Activated naive CD8-positive, alpha-beta T cell treated with anti-CD3 and anti-CD28 coated beads, Interleukin-2, amount 10 ng/mL, durations not matched to agents 7 days and 5 days (primary cell): ENCODE measurements at regions not wholly inside any gene's neighbourhood (a gene's known extent, or its start where the extent isn't known, plus 50 kb on each side); places are given as distances from the start of the nearest gene placed in this dataset.
A peak's percentile ranks its signal among the peaks of the same experiment; 100 is the strongest.

Experiments used
- ATAC-seq: fragments of 150-1000 bp; cut with Tn5 transposase; one replicate; pipeline ENCODE4 v1.10.0; 2021; ENCODE audit warnings: low read depth, moderate library complexity
- POLR2A ChIA-PET: fragments of 350-600 bp; sonication (Branson Sonifier 250); formaldehyde crosslinking; loops from one replicate; lab custom pipeline; 2021; ENCODE audit warnings: antibody characterized with exemption; lab: Charles Lee
- DNase-seq: peaks from one replicate; pipeline ENCODE4 v3.0.0; 2021
- H3K27ac Mint-ChIP-seq: one replicate; pipeline ENCODE4 v1.8.0; 2022; ENCODE audit warnings: mild to moderate bottlenecking, mixed read lengths
- H3K27me3 Mint-ChIP-seq: one replicate; pipeline ENCODE4 v1.8.0; 2022; ENCODE audit warnings: mild to moderate bottlenecking, moderate library complexity, mixed read lengths
- H3K36me3 Mint-ChIP-seq: one replicate; pipeline ENCODE4 v1.8.0; 2021; ENCODE audit warnings: mild to moderate bottlenecking, mixed read lengths
- H3K4me1 Mint-ChIP-seq: one replicate; pipeline ENCODE4 v1.8.0; 2021; ENCODE audit warnings: mixed read lengths
- H3K4me3 Mint-ChIP-seq: one replicate; pipeline ENCODE4 v1.8.0; 2022; ENCODE audit warnings: mild to moderate bottlenecking, moderate library complexity, mixed read lengths
- H3K9me3 Mint-ChIP-seq: one replicate; pipeline ENCODE4 v1.8.0; 2021; ENCODE audit warnings: mixed read lengths

DNA sequence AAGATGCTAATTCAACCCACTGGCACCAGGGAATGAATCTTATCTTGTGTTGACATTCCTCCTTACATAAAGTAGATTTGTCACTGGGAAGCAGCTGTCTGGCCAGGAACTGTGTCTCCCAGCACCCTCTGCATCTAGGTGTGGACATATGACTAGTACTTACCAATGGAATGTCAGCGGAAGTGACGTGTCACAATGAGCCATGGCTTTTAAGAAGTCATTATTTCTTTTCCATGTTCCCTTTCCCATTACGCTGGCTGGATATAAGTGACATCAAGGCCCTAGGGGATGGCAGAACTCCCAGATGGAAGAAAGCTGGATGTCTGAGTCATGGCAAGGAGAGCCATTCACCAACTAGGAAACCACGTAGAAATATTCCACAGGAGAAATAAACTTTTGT, 84.7 kb upstream of the MAST4 start:
- Mint-ChIP-seq H3K9me3 (no peaks in the 10 kb centered on the region), H3K4me1 (no peaks in the 10 kb centered on the region), H3K27me3 (peaks cover 5% of the 10 kb centered on the region), H3K4me3 (no peak overlapping the region), H3K27ac (no peak overlapping the region), H3K36me3 (no peaks in the 10 kb centered on the region)
- POLR2A ChIA-PET = no interaction called here
- ATAC-seq (no peak), DNase-seq (no peak)

DNA sequence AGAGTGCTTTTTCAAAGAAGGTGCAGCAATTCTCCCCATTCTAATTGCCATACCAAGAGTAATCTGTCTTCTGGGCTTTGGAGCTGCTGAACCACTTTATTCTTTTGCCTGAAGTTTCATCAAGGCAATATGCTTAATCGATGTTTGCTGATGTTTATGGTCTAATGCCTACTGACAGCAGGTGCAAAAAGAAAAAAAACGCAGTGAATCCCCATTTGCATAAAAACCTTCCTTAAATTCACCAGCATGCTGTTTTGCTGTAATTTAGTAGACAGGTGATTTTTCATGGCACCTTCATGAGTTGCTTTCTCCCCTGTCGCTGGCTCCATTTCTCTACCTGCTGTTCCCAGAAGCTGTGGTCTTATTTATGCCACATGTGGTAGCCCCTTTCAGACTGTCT, 83.1 kb upstream of the MAST4 start:
- Mint-ChIP-seq H3K27ac (no peak overlapping the region), H3K4me1 (no peaks in the 10 kb centered on the region), H3K36me3 (no peaks in the 10 kb centered on the region), H3K27me3 (peaks cover 9% of the 10 kb centered on the region), H3K9me3 (no peaks in the 10 kb centered on the region), H3K4me3 (no peak overlapping the region)
- POLR2A ChIA-PET = no interaction called here
- DNase-seq (no peak), ATAC-seq (no peak)

GRCh38 chr5:66515209-66515608, 81.0 kb upstream of the MAST4 start:
- H3K4me3 Mint-ChIP-seq = no peak overlapping the region
- no peaks in the 10 kb centered on the region for H3K36me3 Mint-ChIP-seq
- no peaks in the 10 kb centered on the region for H3K4me1 Mint-ChIP-seq
- peaks cover 7% of the 10 kb centered on the region for H3K27me3 Mint-ChIP-seq
- no peaks in the 10 kb centered on the region for H3K9me3 Mint-ChIP-seq
- ATAC-seq (no peak), DNase-seq (no peak)
- no peak overlapping the region for H3K27ac Mint-ChIP-seq
- POLR2A ChIA-PET = no interaction called here

GRCh38 chr5:66516550-66516949, 79.6 kb upstream of the MAST4 start:
- no peaks in the 10 kb centered on the region for H3K4me1 Mint-ChIP-seq
- H3K27ac Mint-ChIP-seq = no peak overlapping the region
- H3K4me3 Mint-ChIP-seq = no peak overlapping the region
- no peak for ATAC-seq
- POLR2A ChIA-PET = no interaction called here
- H3K27me3 Mint-ChIP-seq = peaks cover 6% of the 10 kb centered on the region
- DNase-seq = no peak
- peaks cover 1% of the 10 kb centered on the region for H3K9me3 Mint-ChIP-seq
- no peaks in the 10 kb centered on the region for H3K36me3 Mint-ChIP-seq

DNA sequence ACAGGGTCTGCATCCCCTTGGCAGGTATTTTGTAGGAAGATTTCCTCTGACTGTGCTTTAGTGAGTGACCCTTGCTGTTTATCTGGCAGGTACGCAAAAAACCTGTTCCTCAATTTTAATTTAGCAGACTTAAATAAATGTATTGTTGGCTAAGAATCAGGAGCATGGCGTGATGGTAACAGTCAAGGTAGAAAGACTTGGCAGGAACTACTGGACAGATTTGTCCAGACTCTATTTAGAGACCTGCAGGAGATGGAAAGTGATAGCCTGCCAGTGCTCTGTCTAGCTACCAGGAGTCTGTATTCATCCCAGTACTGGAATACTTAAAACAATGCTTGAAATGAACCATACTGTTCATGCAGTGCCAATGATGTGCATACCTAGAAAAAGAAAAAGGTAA, 78.8 kb upstream of the MAST4 start:
- Mint-ChIP-seq H3K27me3 (peaks cover 6% of the 10 kb centered on the region), H3K27ac (no peak overlapping the region), H3K4me3 (no peak overlapping the region), H3K36me3 (no peaks in the 10 kb centered on the region), H3K9me3 (peaks cover 1% of the 10 kb centered on the region), H3K4me1 (no peaks in the 10 kb centered on the region)
- DNase-seq (no peak), ATAC-seq (no peak)
- POLR2A ChIA-PET = no interaction called here

GRCh38 chr5:66518052-66518451, 78.1 kb upstream of the MAST4 start:
- POLR2A ChIA-PET = no interaction called here
- H3K36me3 Mint-ChIP-seq = no peaks in the 10 kb centered on the region
- ATAC-seq = no peak

DNA sequence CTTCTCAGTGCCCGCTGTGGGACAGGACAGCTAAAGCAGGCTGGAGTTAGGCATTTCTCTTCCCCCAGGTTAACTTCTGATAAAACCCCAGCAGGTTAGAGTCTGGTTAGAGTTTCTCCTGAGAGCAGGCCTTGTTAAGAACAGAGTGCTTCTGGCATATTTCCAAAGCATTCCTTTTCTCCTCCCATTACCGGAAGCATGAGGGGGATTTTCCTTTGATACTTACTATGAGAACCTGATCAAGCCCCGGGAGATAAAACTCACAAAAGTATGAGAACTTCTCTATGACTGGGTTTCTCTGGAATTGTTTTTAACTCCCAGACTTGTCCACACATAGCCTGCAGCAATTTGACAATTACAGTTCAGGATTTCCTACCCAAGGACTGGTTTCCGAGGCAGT, 77.4 kb upstream of the MAST4 start:
- peaks cover 6% of the 10 kb centered on the region for H3K27me3 Mint-ChIP-seq
- H3K36me3 Mint-ChIP-seq = no peaks in the 10 kb centered on the region
- H3K4me1 Mint-ChIP-seq = no peaks in the 10 kb centered on the region
- POLR2A ChIA-PET = no interaction called here
- DNase-seq (no peak), ATAC-seq (no peak)
- H3K9me3 Mint-ChIP-seq = peaks cover 1% of the 10 kb centered on the region
- H3K4me3 Mint-ChIP-seq = no peak overlapping the region
- no peak overlapping the region for H3K27ac Mint-ChIP-seq

More at GRCh38 chr5:66518052-66518451, 78.1 kb upstream of the MAST4 start:
- peaks cover 5% of the 10 kb centered on the region for H3K27me3 Mint-ChIP-seq
- H3K9me3 Mint-ChIP-seq = peaks cover 1% of the 10 kb centered on the region
- H3K4me3 Mint-ChIP-seq = no peak overlapping the region
- no peak for DNase-seq
- no peaks in the 10 kb centered on the region for H3K4me1 Mint-ChIP-seq
- H3K27ac Mint-ChIP-seq = no peak overlapping the region

GRCh38 chr5:66519626-66520025, 76.6 kb upstream of the MAST4 start:
- POLR2A ChIA-PET = no interaction called here
- no peaks in the 10 kb centered on the region for H3K4me1 Mint-ChIP-seq
- H3K36me3 Mint-ChIP-seq = no peaks in the 10 kb centered on the region
- H3K27me3 Mint-ChIP-seq = peaks cover 9% of the 10 kb centered on the region
- ATAC-seq (no peak), DNase-seq (no peak)
- no peak overlapping the region for H3K27ac Mint-ChIP-seq
- peaks cover 1% of the 10 kb centered on the region for H3K9me3 Mint-ChIP-seq
- H3K4me3 Mint-ChIP-seq = no peak overlapping the region

- DNase-seq (no peak), ATAC-seq (no peak)
- POLR2A ChIA-PET = no interaction called here
- H3K9me3 Mint-ChIP-seq = peaks cover 1% of the 10 kb centered on the region
- no peak overlapping the region for H3K4me3 Mint-ChIP-seq
- no peaks in the 10 kb centered on the region for H3K36me3 Mint-ChIP-seq
- H3K27me3 Mint-ChIP-seq = peaks cover 9% of the 10 kb centered on the region
- H3K27ac Mint-ChIP-seq = peak overlapping the region; percentile 27
- H3K4me1 Mint-ChIP-seq = no peaks in the 10 kb centered on the region
Measured at GRCh38 chr5:66520854-66521253, 75.3 kb upstream of the MAST4 start.

GRCh38 chr5:66527478-66528035, 68.6 kb upstream of the MAST4 start:
- ATAC-seq (no peak), DNase-seq (no peak)
- Mint-ChIP-seq H3K36me3 (no peaks in the 10 kb centered on the region), H3K4me3 (no peak overlapping the region), H3K4me1 (no peaks in the 10 kb centered on the region), H3K27ac (no peak overlapping the region), H3K9me3 (no peaks in the 10 kb centered on the region), H3K27me3 (peaks cover 26% of the 10 kb centered on the region)
- POLR2A ChIA-PET = no interaction called here

- Mint-ChIP-seq H3K4me1 (no peaks in the 10 kb centered on the region), H3K9me3 (no peaks in the 10 kb centered on the region), H3K4me3 (no peak overlapping the region), H3K27ac (no peak overlapping the region), H3K27me3 (peaks cover 34% of the 10 kb centered on the region), H3K36me3 (no peaks in the 10 kb centered on the region)
- DNase-seq (no peak), ATAC-seq (no peak)
- POLR2A ChIA-PET = no interaction called here
Measured at GRCh38 chr5:66529182-66529581, 67.0 kb upstream of the MAST4 start.

GRCh38 chr5:66529704-66530103, 66.5 kb upstream of the MAST4 start:
- POLR2A ChIA-PET = no interaction called here
- Mint-ChIP-seq H3K27ac (no peak overlapping the region), H3K4me1 (no peaks in the 10 kb centered on the region)

GRCh38 chr5:66538126-66538525, 58.1 kb upstream of the MAST4 start:
- DNase-seq (no peak), ATAC-seq (no peak)
- Mint-ChIP-seq H3K9me3 (peaks cover 1% of the 10 kb centered on the region), H3K4me1 (no peaks in the 10 kb centered on the region), H3K36me3 (no peaks in the 10 kb centered on the region), H3K27ac (no peak overlapping the region), H3K27me3 (peaks cover 26% of the 10 kb centered on the region), H3K4me3 (no peak overlapping the region)
- POLR2A ChIA-PET = no interaction called here

More at GRCh38 chr5:66529704-66530103, 66.5 kb upstream of the MAST4 start:
- DNase-seq (no peak), ATAC-seq (no peak)
- Mint-ChIP-seq H3K9me3 (no peaks in the 10 kb centered on the region), H3K4me3 (no peak overlapping the region), H3K36me3 (no peaks in the 10 kb centered on the region), H3K27me3 (peaks cover 34% of the 10 kb centered on the region)

GRCh38 chr5:66538531-66538930, 57.7 kb upstream of the MAST4 start:
- H3K27ac Mint-ChIP-seq = no peak overlapping the region
- ATAC-seq (no peak), DNase-seq (no peak)
- no peaks in the 10 kb centered on the region for H3K36me3 Mint-ChIP-seq
- peaks cover 1% of the 10 kb centered on the region for H3K9me3 Mint-ChIP-seq
- POLR2A ChIA-PET = no interaction called here
- no peaks in the 10 kb centered on the region for H3K4me1 Mint-ChIP-seq
- peaks cover 26% of the 10 kb centered on the region for H3K27me3 Mint-ChIP-seq
- no peak overlapping the region for H3K4me3 Mint-ChIP-seq

GRCh38 chr5:66540078-66540477, 56.1 kb upstream of the MAST4 start:
- Mint-ChIP-seq H3K36me3 (no peaks in the 10 kb centered on the region), H3K4me1 (no peaks in the 10 kb centered on the region), H3K9me3 (peaks cover 1% of the 10 kb centered on the region), H3K27ac (no peak overlapping the region), H3K27me3 (peaks cover 16% of the 10 kb centered on the region), H3K4me3 (no peak overlapping the region)
- POLR2A ChIA-PET = no interaction called here
- DNase-seq = no peak
- no peak for ATAC-seq
